ENCODE measurements at regions not wholly inside any gene's neighbourhood (a gene's known extent, or its start where the extent isn't known, plus 50 kb on each side); places are given as distances from the start of the nearest gene placed in this dataset.

GRCh38 chr1:78419309-78419708 is 71.5 kb upstream of the PTGFR start:
- no peak for TF ChIP-seq POLR2A (IDR thresholded peaks at IDR 0.05; ENCODE audit: low read depth, low read length)
- peak; percentile 68 for FAIRE-seq
- DNase-seq (ENCODE audit: insufficient read length, low spot score) = no peak

GRCh38 chr1:78420181-78420580 is 70.6 kb upstream of the PTGFR start:
- FAIRE-seq = no peak
- DNase-seq (ENCODE audit: insufficient read length, low spot score) = no peak
- no peak for TF ChIP-seq POLR2A (IDR thresholded peaks at IDR 0.05; ENCODE audit: low read depth, low read length)

- no peak for FAIRE-seq
- TF ChIP-seq POLR2A (IDR thresholded peaks at IDR 0.05; ENCODE audit: low read depth, low read length) = no peak
- DNase-seq (ENCODE audit: insufficient read length, low spot score) = no peak
Measured at GRCh38 chr1:78420688-78421087, 70.1 kb upstream of the PTGFR start.

GRCh38 chr1:78424720-78425119 is 66.1 kb upstream of the PTGFR start:
- no peak for FAIRE-seq
- DNase-seq (ENCODE audit: insufficient read length, low spot score) = no peak
- no peak for TF ChIP-seq POLR2A (IDR thresholded peaks at IDR 0.05; ENCODE audit: low read depth, low read length)

- DNase-seq (ENCODE audit: insufficient read length, low spot score) = no peak
- no peak for FAIRE-seq
- TF ChIP-seq POLR2A (IDR thresholded peaks at IDR 0.05; ENCODE audit: low read depth, low read length) = no peak
Measured at GRCh38 chr1:78426408-78426807, 64.4 kb upstream of the PTGFR start.

GRCh38 chr1:78427506-78427905 is 63.3 kb upstream of the PTGFR start:
- FAIRE-seq = no peak
- TF ChIP-seq POLR2A (IDR thresholded peaks at IDR 0.05; ENCODE audit: low read depth, low read length) = no peak
- DNase-seq (ENCODE audit: insufficient read length, low spot score) = no peak

- DNase-seq (ENCODE audit: insufficient read length, low spot score) (no peak), FAIRE-seq (no peak)
- no peak for TF ChIP-seq POLR2A (IDR thresholded peaks at IDR 0.05; ENCODE audit: low read depth, low read length)
Measured at GRCh38 chr1:78432016-78432415, 58.8 kb upstream of the PTGFR start.

GRCh38 chr1:78434351-78434750 is 56.4 kb upstream of the PTGFR start:
- TF ChIP-seq POLR2A (IDR thresholded peaks at IDR 0.05; ENCODE audit: low read depth, low read length) = no peak
- DNase-seq (ENCODE audit: insufficient read length, low spot score) (no peak), FAIRE-seq (no peak)

GRCh38 chr1:78436961-78437360 is 53.8 kb upstream of the PTGFR start:
- no peak for TF ChIP-seq POLR2A (IDR thresholded peaks at IDR 0.05; ENCODE audit: low read depth, low read length)
- DNase-seq (ENCODE audit: insufficient read length, low spot score) = no peak
- no peak for FAIRE-seq

GRCh38 chr1:78437396-78437795 is 53.4 kb upstream of the PTGFR start:
- DNase-seq (ENCODE audit: insufficient read length, low spot score) = no peak

GRCh38 chr1:78437941-78438340 is 52.8 kb upstream of the PTGFR start:
- no peak for FAIRE-seq
- DNase-seq (ENCODE audit: insufficient read length, low spot score) = no peak
- TF ChIP-seq POLR2A (IDR thresholded peaks at IDR 0.05; ENCODE audit: low read depth, low read length) = no peak

More at GRCh38 chr1:78437396-78437795, 53.4 kb upstream of the PTGFR start:
- FAIRE-seq = no peak
- TF ChIP-seq POLR2A (IDR thresholded peaks at IDR 0.05; ENCODE audit: low read depth, low read length) = no peak

- DNase-seq (ENCODE audit: insufficient read length, low spot score) (peak; percentile 6), FAIRE-seq (peak; percentile 27)
- no peak for TF ChIP-seq POLR2A (IDR thresholded peaks at IDR 0.05; ENCODE audit: low read depth, low read length)
Measured at GRCh38 chr1:78440381-78440793, 50.4 kb upstream of the PTGFR start.

Measured in H54 (cell line).